ENCODE measurements at regions not wholly inside any gene's neighbourhood (a gene's known extent, or its start where the extent isn't known, plus 50 kb on each side); places are given as distances from the start of the nearest gene placed in this dataset.

GRCh38 chr13:71046360-71047079 lies 820.5 kb downstream of the DACH1 start:
- Histone ChIP-seq H3K27me3 (ENCODE audit: control insufficient read depth, insufficient read depth, low read length) (no peaks in the 10 kb centered on the region), H3K36me3 (ENCODE audit: control insufficient read depth, insufficient read depth, low read length) (no peaks in the 10 kb centered on the region)

GRCh38 chr13:71045101-71045500 lies 821.9 kb downstream of the DACH1 start:
- no peak for TF ChIP-seq CTCF (IDR thresholded peaks at IDR 0.05; ENCODE audit: insufficient read depth, low read length, poor library complexity, severe bottlenecking)
- DNase-seq (ENCODE audit: low read depth): no peak
- no peaks in the 10 kb centered on the region for H3K36me3 ChIP-seq (ENCODE audit: control insufficient read depth, insufficient read depth, low read length)
- no peak overlapping the region for H3K4me3 ChIP-seq (ENCODE audit: low read depth, low read length)
- H3K27me3 ChIP-seq (ENCODE audit: control insufficient read depth, insufficient read depth, low read length): no peaks in the 10 kb centered on the region

More at GRCh38 chr13:71046360-71047079, 820.5 kb downstream of the DACH1 start:
- TF ChIP-seq CTCF (IDR thresholded peaks at IDR 0.05; ENCODE audit: insufficient read depth, low read length, poor library complexity, severe bottlenecking): no peak
- no peak for DNase-seq (ENCODE audit: low read depth)
- no peak overlapping the region for H3K4me3 ChIP-seq (ENCODE audit: low read depth, low read length)

GRCh38 chr13:71039440-71039839 lies 827.6 kb downstream of the DACH1 start:
- TF ChIP-seq CTCF (IDR thresholded peaks at IDR 0.05; ENCODE audit: insufficient read depth, low read length, poor library complexity, severe bottlenecking): no peak
- Histone ChIP-seq H3K36me3 (ENCODE audit: control insufficient read depth, insufficient read depth, low read length) (no peaks in the 10 kb centered on the region), H3K27me3 (ENCODE audit: control insufficient read depth, insufficient read depth, low read length) (no peaks in the 10 kb centered on the region), H3K4me3 (ENCODE audit: low read depth, low read length) (no peak overlapping the region)
- DNase-seq (ENCODE audit: low read depth): no peak

- no peak for DNase-seq (ENCODE audit: low read depth)
- H3K4me3 ChIP-seq (ENCODE audit: low read depth, low read length): no peak overlapping the region
- H3K27me3 ChIP-seq (ENCODE audit: control insufficient read depth, insufficient read depth, low read length): no peaks in the 10 kb centered on the region
- H3K36me3 ChIP-seq (ENCODE audit: control insufficient read depth, insufficient read depth, low read length): no peaks in the 10 kb centered on the region
- no peak for TF ChIP-seq CTCF (IDR thresholded peaks at IDR 0.05; ENCODE audit: insufficient read depth, low read length, poor library complexity, severe bottlenecking)
These were observed 833.0 kb downstream of the DACH1 start for GRCh38 chr13:71034018-71034417.

DNA sequence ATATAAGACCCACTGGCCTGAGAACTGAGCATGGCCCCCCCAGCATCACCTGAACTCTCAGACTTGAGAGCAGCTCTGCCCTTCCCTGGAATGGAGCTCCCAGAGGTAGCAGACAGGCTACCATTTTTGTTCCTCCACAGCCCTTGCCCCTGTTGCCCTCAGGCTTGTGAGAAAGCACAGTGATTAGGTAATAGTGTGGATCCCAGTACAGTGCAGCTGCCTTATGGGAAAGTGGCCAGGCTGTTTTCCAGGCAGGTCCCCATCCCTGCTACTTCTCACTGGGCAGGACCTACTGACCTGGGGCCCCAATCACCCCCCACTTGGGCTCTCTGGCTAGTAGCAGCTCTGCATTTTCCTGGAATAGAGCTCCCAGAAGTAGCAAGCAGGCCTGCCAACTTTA lies 834.0 kb downstream of the DACH1 start:
- H3K27me3 ChIP-seq (ENCODE audit: control insufficient read depth, insufficient read depth, low read length): no peaks in the 10 kb centered on the region
- DNase-seq (ENCODE audit: low read depth): no peak
- H3K4me3 ChIP-seq (ENCODE audit: low read depth, low read length): no peak overlapping the region
- TF ChIP-seq CTCF (IDR thresholded peaks at IDR 0.05; ENCODE audit: insufficient read depth, low read length, poor library complexity, severe bottlenecking): no peak
- no peaks in the 10 kb centered on the region for H3K36me3 ChIP-seq (ENCODE audit: control insufficient read depth, insufficient read depth, low read length)

- H3K27me3 ChIP-seq (ENCODE audit: control insufficient read depth, insufficient read depth, low read length): no peaks in the 10 kb centered on the region
- H3K36me3 ChIP-seq (ENCODE audit: control insufficient read depth, insufficient read depth, low read length): no peaks in the 10 kb centered on the region
- TF ChIP-seq CTCF (IDR thresholded peaks at IDR 0.05; ENCODE audit: insufficient read depth, low read length, poor library complexity, severe bottlenecking): no peak
- no peak for DNase-seq (ENCODE audit: low read depth)
- H3K4me3 ChIP-seq (ENCODE audit: low read depth, low read length): no peak overlapping the region
These were observed 836.2 kb downstream of the DACH1 start for GRCh38 chr13:71030784-71031183.

All from kidney epithelial cell (primary cell).